ENCODE measurements at regions not wholly inside any gene's neighbourhood (a gene's known extent, or its start where the extent isn't known, plus 50 kb on each side); places are given as distances from the start of the nearest gene placed in this dataset.

DNA sequence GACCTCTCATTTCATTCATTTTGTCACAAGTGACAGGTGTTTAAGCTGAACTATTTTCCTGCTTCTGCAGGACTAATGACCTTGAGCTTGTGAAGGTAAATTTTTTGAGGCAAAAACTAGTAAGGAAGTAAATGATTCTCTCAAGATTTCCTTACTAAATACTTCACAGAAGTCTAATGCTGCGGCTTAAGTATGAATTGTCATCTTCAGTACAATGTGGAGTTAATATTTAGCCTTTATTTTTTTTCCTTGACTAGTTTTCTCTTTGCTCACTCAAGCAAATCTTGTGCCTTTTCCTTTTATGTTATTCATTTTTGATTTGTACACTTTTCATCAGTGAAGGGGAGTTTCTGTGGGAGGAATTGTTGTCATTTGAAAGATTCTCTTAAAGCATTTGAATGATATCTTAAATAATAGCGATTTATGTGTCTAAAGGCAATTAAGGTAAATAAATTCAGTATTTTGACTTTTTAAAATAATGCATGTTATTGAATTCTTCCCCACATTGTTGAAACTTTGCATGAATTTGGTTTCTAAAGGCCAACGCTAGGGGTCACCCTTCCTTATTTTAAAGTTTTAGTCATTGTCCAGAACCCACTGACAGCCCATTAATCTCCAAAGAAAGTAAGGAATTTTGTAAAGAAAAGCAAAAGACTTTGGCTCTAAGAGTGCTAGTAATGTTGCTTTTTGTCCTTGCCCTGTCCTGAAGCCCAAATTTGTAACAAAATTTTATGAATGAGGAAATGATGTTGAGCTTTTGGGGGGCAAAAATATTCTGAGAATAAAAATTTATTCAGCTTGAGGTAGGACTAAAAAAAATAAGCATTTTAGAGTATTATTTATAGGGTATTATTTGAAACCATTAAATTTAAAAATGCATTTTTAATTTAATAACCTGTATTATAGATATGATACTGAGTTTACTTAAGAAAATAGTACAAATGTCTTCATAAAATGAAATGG lies 157.4 kb upstream of the LAMA2 start:
- TF ChIP-seq, protein P1, sequence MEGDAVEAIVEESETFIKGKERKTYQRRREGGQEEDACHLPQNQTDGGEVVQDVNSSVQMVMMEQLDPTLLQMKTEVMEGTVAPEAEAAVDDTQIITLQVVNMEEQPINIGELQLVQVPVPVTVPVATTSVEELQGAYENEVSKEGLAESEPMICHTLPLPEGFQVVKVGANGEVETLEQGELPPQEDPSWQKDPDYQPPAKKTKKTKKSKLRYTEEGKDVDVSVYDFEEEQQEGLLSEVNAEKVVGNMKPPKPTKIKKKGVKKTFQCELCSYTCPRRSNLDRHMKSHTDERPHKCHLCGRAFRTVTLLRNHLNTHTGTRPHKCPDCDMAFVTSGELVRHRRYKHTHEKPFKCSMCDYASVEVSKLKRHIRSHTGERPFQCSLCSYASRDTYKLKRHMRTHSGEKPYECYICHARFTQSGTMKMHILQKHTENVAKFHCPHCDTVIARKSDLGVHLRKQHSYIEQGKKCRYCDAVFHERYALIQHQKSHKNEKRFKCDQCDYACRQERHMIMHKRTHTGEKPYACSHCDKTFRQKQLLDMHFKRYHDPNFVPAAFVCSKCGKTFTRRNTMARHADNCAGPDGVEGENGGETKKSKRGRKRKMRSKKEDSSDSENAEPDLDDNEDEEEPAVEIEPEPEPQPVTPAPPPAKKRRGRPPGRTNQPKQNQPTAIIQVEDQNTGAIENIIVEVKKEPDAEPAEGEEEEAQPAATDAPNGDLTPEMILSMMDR (conservative IDR thresholded peaks at IDR 0.05; ENCODE audit: low read length) = peak; percentile 86
- TF ChIP-seq EZH2phosphoT487 (IDR thresholded peaks at IDR 0.05; ENCODE audit: borderline replicate concordance, low read depth, low read length) = no peak
